ENCODE measurements at regions not wholly inside any gene's neighbourhood (a gene's known extent, or its start where the extent isn't known, plus 50 kb on each side); places are given as distances from the start of the nearest gene placed in this dataset.

- TF ChIP-seq ZNF274 (IDR thresholded peaks at IDR 0.05; ENCODE audit: insufficient read depth, insufficient read length) = no peak
- no peak for TF ChIP-seq POLR2A (IDR thresholded peaks at IDR 0.05; ENCODE audit: low read depth, low read length)
- TF ChIP-seq SMARCA5 (IDR thresholded peaks at IDR 0.05) = no peak
- TF ChIP-seq CTCF (IDR thresholded peaks at IDR 0.05 in 2 of 3, conservative IDR thresholded peaks at IDR 0.05 in 1 of 3; ENCODE audit: control insufficient read depth in 2 of 3, extremely low read depth in 1 of 3, insufficient read depth in 1 of 3, low read depth in 3 of 3, low read length in 3 of 3) = no peak
- no peak for TF ChIP-seq ETV6 (conservative IDR thresholded peaks at IDR 0.05 in 1 of 2, IDR thresholded peaks at IDR 0.05 in 1 of 2; ENCODE audit: borderline replicate concordance in 1 of 2, low read depth in 1 of 2)
- TF ChIP-seq USF2 (IDR thresholded peaks at IDR 0.05; ENCODE audit: borderline replicate concordance, low read depth, low read length) = no peak
- no peak for TF ChIP-seq SREBF1 (IDR thresholded peaks at IDR 0.05; ENCODE audit: low read length)
- TF ChIP-seq BCL3 (IDR thresholded peaks at IDR 0.05; ENCODE audit: borderline replicate concordance, insufficient read depth, low read depth, low read length, poor library complexity, severe bottlenecking) = no peak
- no peak for TF ChIP-seq IRF3 (IDR thresholded peaks at IDR 0.05)
- TF ChIP-seq TAF1 (IDR thresholded peaks at IDR 0.05; ENCODE audit: borderline replicate concordance, low read depth, low read length) = no peak
- TF ChIP-seq EZH2 (IDR thresholded peaks at IDR 0.05; ENCODE audit: borderline replicate concordance, control insufficient read depth, low read depth, low read length) = no peak
- no peak for TF ChIP-seq SREBF2 (IDR thresholded peaks at IDR 0.05; ENCODE audit: low read length)
These were observed 486.5 kb upstream of the KLF12 start for GRCh38 chr13:74620711-74621110.
